ENCODE measurements at regions not wholly inside any gene's neighbourhood (a gene's known extent, or its start where the extent isn't known, plus 50 kb on each side); places are given as distances from the start of the nearest gene placed in this dataset.
"Not testable (repeated sequence)": the region's sequence is repeated elsewhere in the genome, so short reads cannot be mapped to it uniquely, and the experiment has no call there.

- DNase-seq (ENCODE audit: low spot score); H3K9me3 Mint-ChIP-seq; H4K20me1 ChIP-seq (replicated peaks; ENCODE audit: insufficient read depth); H2AFZ ChIP-seq; H3K9me2 ChIP-seq (ENCODE audit: insufficient read depth); H3K27me3 Mint-ChIP-seq (ENCODE audit: insufficient read depth, low read depth, poor library complexity); H3K4me3 Mint-ChIP-seq; H3K27ac Mint-ChIP-seq; H3F3A ChIP-seq (replicated peaks; ENCODE audit: low read depth); H3K27me3 ChIP-seq (ENCODE audit: insufficient read depth); H3K36me3 ChIP-seq (ENCODE audit: insufficient read depth); H3K36me3 Mint-ChIP-seq (ENCODE audit: low read depth): not testable (repeated sequence)
- H3K4me2 ChIP-seq: peak overlapping the region; percentile 85
- H3K4me3 ChIP-seq: peak overlapping the region; percentile 73
- H3K4me1 ChIP-seq (ENCODE audit: insufficient read depth): peaks cover 29% of the 10 kb centered on the region
- peak; percentile 11; the same call in 1 of the 2 replicates for TF ChIP-seq POLR2AphosphoS5 (IDR thresholded peaks at IDR 0.05; ENCODE audit: low read depth)
- H3K27ac ChIP-seq (ENCODE audit: low read depth): peak overlapping the region; percentile 94
- H3K79me2 ChIP-seq (replicated peaks; ENCODE audit: insufficient read depth): peaks cover 11% of the 10 kb centered on the region
- peaks cover 53% of the 10 kb centered on the region; the same call in 2 of the 3 replicates for H3K4me1 Mint-ChIP-seq
- peak; percentile 3 for ATAC-seq
Measured at GRCh38 chr6:27132282-27132531, 115.3 kb upstream of the PRSS16 start.

GRCh38 chr6:27132532-27133280 lies 114.8 kb upstream of the PRSS16 start:
- peaks cover 11% of the 10 kb centered on the region for H3K79me2 ChIP-seq (replicated peaks; ENCODE audit: insufficient read depth)
- peak overlapping the region; percentile 76 for H3K4me3 ChIP-seq
- peaks cover 30% of the 10 kb centered on the region for H3K4me1 ChIP-seq (ENCODE audit: insufficient read depth)
- H3K9me2 ChIP-seq (ENCODE audit: insufficient read depth): no peaks in the 10 kb centered on the region
- peak overlapping the region; percentile 96 for H3K27ac ChIP-seq (ENCODE audit: low read depth)
- Mint-ChIP-seq H3K36me3 (ENCODE audit: low read depth) (no peaks in the 10 kb centered on the region), H3K4me1 (peaks cover 53% of the 10 kb centered on the region), H3K27ac (no peak overlapping the region), H3K27me3 (ENCODE audit: insufficient read depth, low read depth, poor library complexity) (peaks cover 3% of the 10 kb centered on the region), H3K9me3 (no peaks in the 10 kb centered on the region; the same call in 1 of the 3 replicates), H3K4me3 (no peak overlapping the region)
- H3K4me2 ChIP-seq: peak overlapping the region; percentile 85
- H3F3A ChIP-seq (replicated peaks; ENCODE audit: low read depth): no peaks in the 10 kb centered on the region
- no peaks in the 10 kb centered on the region for H3K36me3 ChIP-seq (ENCODE audit: insufficient read depth)
- H4K20me1 ChIP-seq (replicated peaks; ENCODE audit: insufficient read depth): no peaks in the 10 kb centered on the region
- H2AFZ ChIP-seq: no peak overlapping the region
- no peaks in the 10 kb centered on the region for H3K27me3 ChIP-seq (ENCODE audit: insufficient read depth)
- DNase-seq (ENCODE audit: low spot score) (peak; percentile 97), ATAC-seq (peak; percentile 76)
- no peak for TF ChIP-seq STAT1 (IDR thresholded peaks at IDR 0.05; ENCODE audit: unreplicated experiment)
- TF ChIP-seq POLR2AphosphoS5 (IDR thresholded peaks at IDR 0.05; ENCODE audit: low read depth): peak; percentile 85
- TF ChIP-seq EZH2 (IDR thresholded peaks at IDR 0.05; ENCODE audit: low read depth, unreplicated experiment): no peak
- TF ChIP-seq ETS1 (IDR thresholded peaks at IDR 0.05): peak; percentile 26
- no peak for TF ChIP-seq ZNF331 (CRISPR knock-in tag; IDR thresholded peaks at IDR 0.05; ENCODE audit: low read depth)
- TF ChIP-seq REST (IDR thresholded peaks at IDR 0.05; ENCODE audit: unreplicated experiment): no peak
- TF ChIP-seq JUNB (IDR thresholded peaks at IDR 0.05; ENCODE audit: unreplicated experiment): peak; percentile 8
- TF ChIP-seq CREB1 (CRISPR knock-in tag; IDR thresholded peaks at IDR 0.05; ENCODE audit: low read depth): peak; percentile 85
- no peak for TF ChIP-seq ZNF462 (CRISPR knock-in tag; IDR thresholded peaks at IDR 0.05)
- no peak for TF ChIP-seq ZNF114 (CRISPR knock-in tag; IDR thresholded peaks at IDR 0.05)
- TF ChIP-seq NANOG (IDR thresholded peaks at IDR 0.05; ENCODE audit: borderline replicate concordance): no peak
